ENCODE measurements at regions not wholly inside any gene's neighbourhood (a gene's known extent, or its start where the extent isn't known, plus 50 kb on each side); places are given as distances from the start of the nearest gene placed in this dataset.

DNA sequence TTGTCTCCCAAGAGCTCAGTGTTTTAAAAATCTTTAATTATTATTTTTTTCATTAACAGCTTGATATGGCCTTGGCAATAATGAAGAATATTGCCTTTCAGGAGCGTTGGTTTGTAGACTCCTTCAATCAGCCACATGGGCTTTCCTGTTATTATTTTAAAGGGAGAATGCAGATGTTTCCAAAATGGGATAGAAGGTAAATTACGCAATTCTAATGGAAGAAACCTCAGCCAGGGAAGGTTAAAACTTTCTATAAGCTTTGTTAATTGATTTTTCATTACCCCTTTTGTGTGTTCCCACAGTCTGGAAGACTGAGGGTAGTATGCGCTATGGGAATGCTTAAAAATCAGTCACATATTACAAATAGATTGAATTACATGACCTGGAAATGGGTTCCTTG, 188.4 kb upstream of the NAV3 start:
- BruUV-seq (replicated peaks), result no TSS peak
- Histone ChIP-seq H3K9me1 (ENCODE audit: control insufficient read depth, insufficient read depth, low read length) (no peaks in the 10 kb centered on the region), H3K9ac (ENCODE audit: insufficient read depth in 1 of 2, low read depth in 2 of 2, low read length in 2 of 2) (no peak overlapping the region), H3K27ac (ENCODE audit: extremely low read depth, low read depth, low read length) (no peak overlapping the region), H2AFZ (ENCODE audit: low read depth, low read length) (no peak overlapping the region), H4K20me1 (replicated peaks; ENCODE audit: control insufficient read depth, insufficient read depth, low read length) (no peaks in the 10 kb centered on the region), H3K9me3 (replicated peaks; ENCODE audit: control insufficient read depth, insufficient read depth, low read depth, low read length) (no peaks in the 10 kb centered on the region), H3K4me1 (replicated peaks in 1 of 2; ENCODE audit: control insufficient read depth in 2 of 2, insufficient read depth in 2 of 2, low read length in 2 of 2) (no peaks in the 10 kb centered on the region), H3K27me3 (ENCODE audit: control insufficient read depth in 2 of 2, insufficient read depth in 2 of 2, low read length in 2 of 2) (no peaks in the 10 kb centered on the region), H3K36me3 (ENCODE audit: control insufficient read depth, insufficient read depth, low read length) (no peaks in the 10 kb centered on the region), H3K79me2 (ENCODE audit: control insufficient read depth, insufficient read depth, low read length) (no peaks in the 10 kb centered on the region), H3K4me3 (no peak overlapping the region), H3K4me2 (ENCODE audit: insufficient read depth, low read length) (no peak overlapping the region)
- FAIRE-seq (no peak), DNase-seq (ENCODE audit: extremely low read depth in 1 of 4, low spot score in 3 of 4) (no peak), ATAC-seq (no peak)
- intact Hi-C loops (cut with micrococcal nuclease) (no loop called here), in situ Hi-C loops (cut with MboI) (no loop called here)
- ChIA-PET POLR2A (no interaction called here), CTCF (ENCODE audit: low intra/inter-chr PET ratio) (no interaction called here)
- TF ChIP-seq CHD4 (IDR thresholded peaks at IDR 0.05; ENCODE audit: insufficient read depth, insufficient replicate concordance, low read depth, low read length, poor library complexity, severe bottlenecking), result no peak
- no peak for TF ChIP-seq CC2D1A (IDR thresholded peaks at IDR 0.05)
- TF ChIP-seq, protein P1, sequence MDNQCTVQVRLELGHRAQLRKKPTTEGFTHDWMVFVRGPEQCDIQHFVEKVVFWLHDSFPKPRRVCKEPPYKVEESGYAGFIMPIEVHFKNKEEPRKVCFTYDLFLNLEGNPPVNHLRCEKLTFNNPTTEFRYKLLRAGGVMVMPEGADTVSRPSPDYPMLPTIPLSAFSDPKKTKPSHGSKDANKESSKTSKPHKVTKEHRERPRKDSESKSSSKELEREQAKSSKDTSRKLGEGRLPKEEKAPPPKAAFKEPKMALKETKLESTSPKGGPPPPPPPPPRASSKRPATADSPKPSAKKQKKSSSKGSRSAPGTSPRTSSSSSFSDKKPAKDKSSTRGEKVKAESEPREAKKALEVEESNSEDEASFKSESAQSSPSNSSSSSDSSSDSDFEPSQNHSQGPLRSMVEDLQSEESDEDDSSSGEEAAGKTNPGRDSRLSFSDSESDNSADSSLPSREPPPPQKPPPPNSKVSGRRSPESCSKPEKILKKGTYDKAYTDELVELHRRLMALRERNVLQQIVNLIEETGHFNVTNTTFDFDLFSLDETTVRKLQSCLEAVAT (IDR thresholded peaks at IDR 0.05), result no peak
- TF ChIP-seq ZNF644 (tag; IDR thresholded peaks at IDR 0.05; ENCODE audit: low read depth), result no peak
- TF ChIP-seq, protein P2, sequence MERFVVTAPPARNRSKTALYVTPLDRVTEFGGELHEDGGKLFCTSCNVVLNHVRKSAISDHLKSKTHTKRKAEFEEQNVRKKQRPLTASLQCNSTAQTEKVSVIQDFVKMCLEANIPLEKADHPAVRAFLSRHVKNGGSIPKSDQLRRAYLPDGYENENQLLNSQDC (CRISPR knock-in tag; IDR thresholded peaks at IDR 0.05), result no peak
- no peak for TF ChIP-seq NFRKB (IDR thresholded peaks at IDR 0.05; ENCODE audit: low read depth)
- no peak for TF ChIP-seq CBFA2T3 (IDR thresholded peaks at IDR 0.05)
- 3% methylated on average over 3 of the region's 3 CpGs for WGBS (ENCODE audit: insufficient coverage, low coverage, missing lambda C conversion rate)
